Trophoblast cell (in vitro differentiated cells and primary cell): ENCODE measurements at regions not wholly inside any gene's neighbourhood (a gene's known extent, or its start where the extent isn't known, plus 50 kb on each side); places are given as distances from the start of the nearest gene placed in this dataset.

Experiments used
- DNase-seq, 2 donors: peaks; one replicate each; pipeline ENCODE4 v3.0.0-alpha.2; 2016
- H2AFZ ChIP-seq: 2 replicates; pipeline ENCODE4 v1.6.1; 2013; ENCODE audit warnings: low read length, moderate library complexity, mild to moderate bottlenecking; ENCODE audit not compliant: insufficient read depth, poor library complexity
- H2AK5ac ChIP-seq: 2 replicates; pipeline ENCODE4 v1.6.1; 2013; ENCODE audit warnings: mild to moderate bottlenecking, low read length
- H2BK120ac ChIP-seq: 2 replicates; pipeline ENCODE4 v1.6.1; 2013; ENCODE audit warnings: low read length, mild to moderate bottlenecking, moderate library complexity; ENCODE audit not compliant: insufficient read depth, poor library complexity
- H2BK12ac ChIP-seq: 2 replicates; pipeline ENCODE4 v1.6.1; 2013; ENCODE audit warnings: mild to moderate bottlenecking, low read length, moderate library complexity
- H2BK5ac ChIP-seq: 2 replicates; pipeline ENCODE4 v1.6.1; 2013; ENCODE audit warnings: low read length, low read depth, moderate library complexity, mild to moderate bottlenecking; ENCODE audit not compliant: poor library complexity
- H3K14ac ChIP-seq: 2 replicates; pipeline ENCODE4 v1.6.1; 2013; ENCODE audit warnings: mild to moderate bottlenecking, low read length
- H3K18ac ChIP-seq: 2 replicates; pipeline ENCODE4 v1.6.1; 2013; ENCODE audit warnings: mild to moderate bottlenecking, low read length
- H3K23ac ChIP-seq: 2 replicates; pipeline ENCODE4 v1.6.1; 2013; ENCODE audit warnings: low read length
- H3K27ac ChIP-seq: 2 replicates; pipeline ENCODE4 v1.5.1; 2013; ENCODE audit warnings: low read depth, mild to moderate bottlenecking, inconsistent platforms, low read length, moderate library complexity
- H3K27me3 ChIP-seq: 2 replicates; pipeline ENCODE4 v1.6.1; 2013; ENCODE audit warnings: inconsistent platforms, mild to moderate bottlenecking, low read length, moderate library complexity; ENCODE audit not compliant: insufficient read depth
- H3K36me3 ChIP-seq, 2 experiments: 1 replicate in 1 of 2; 2 replicates in 1 of 2; pipeline ENCODE4 v1.6.1; 2013; ENCODE audit warnings: low read length in 2 of 2, mild to moderate bottlenecking in 2 of 2, moderate library complexity in 1 of 2; ENCODE audit not compliant: insufficient read depth in 2 of 2, control insufficient read depth in 1 of 2
- H3K4ac ChIP-seq: 2 replicates; pipeline ENCODE4 v1.6.1; 2013; ENCODE audit warnings: low read depth, mild to moderate bottlenecking, low read length, moderate library complexity
- H3K4me1 ChIP-seq, 2 experiments: 1 replicate in 1 of 2; 2 replicates in 1 of 2; pipeline ENCODE4 v1.6.1; 2013; ENCODE audit warnings: low read length in 2 of 2, mild to moderate bottlenecking in 2 of 2, moderate library complexity in 1 of 2; ENCODE audit not compliant: insufficient read depth in 2 of 2, control insufficient read depth in 1 of 2
- H3K4me2 ChIP-seq: 2 replicates; pipeline ENCODE4 v1.6.1; 2013; ENCODE audit warnings: inconsistent platforms, mild to moderate bottlenecking, low read length, moderate library complexity
- H3K4me3 ChIP-seq: 2 replicates; pipeline ENCODE4 v1.5.1; 2013; ENCODE audit warnings: mild to moderate bottlenecking, low read depth, low read length, inconsistent platforms
- H3K79me1 ChIP-seq: one replicate; pipeline ENCODE4 v1.6.1; 2013; ENCODE audit warnings: low read length
- H3K79me2 ChIP-seq: 2 replicates; pipeline ENCODE4 v1.6.1; 2013; ENCODE audit warnings: low read length, mild to moderate bottlenecking; ENCODE audit not compliant: control insufficient read depth, insufficient read depth, poor library complexity
- H3K9ac ChIP-seq: 2 replicates; pipeline ENCODE4 v1.6.1; 2013; ENCODE audit warnings: mild to moderate bottlenecking, low read length
- H3K9me3 ChIP-seq: 2 replicates; pipeline ENCODE4 v1.6.1; 2013; ENCODE audit warnings: low read depth, mild to moderate bottlenecking, control low read depth, inconsistent platforms, low read length; ENCODE audit not compliant: insufficient read depth
- H4K12ac ChIP-seq: 2 replicates; pipeline ENCODE4 v1.6.1; 2013; ENCODE audit warnings: low read depth, mild to moderate bottlenecking, low read length, moderate library complexity
- H4K8ac ChIP-seq: 2 replicates; pipeline ENCODE4 v1.6.1; 2013; ENCODE audit warnings: low read depth, mild to moderate bottlenecking, low read length, moderate library complexity
- H4K91ac ChIP-seq: one replicate; pipeline ENCODE4 v1.6.1; 2013; ENCODE audit warnings: low read depth, mild to moderate bottlenecking, low read length, moderate library complexity
- WGBS: extraction: QIAGEN DNeasy Blood & Tissue Kit; methylation state at CpG from one replicate; pipeline ENCODE4 v1.1.7; 2013; ENCODE audit warnings: missing lambda C conversion rate; ENCODE audit not compliant: insufficient read length, insufficient coverage; ENCODE audit errors: extremely low coverage; 5-methylcytosine and 5-hydroxymethylcytosine counted together

DNA sequence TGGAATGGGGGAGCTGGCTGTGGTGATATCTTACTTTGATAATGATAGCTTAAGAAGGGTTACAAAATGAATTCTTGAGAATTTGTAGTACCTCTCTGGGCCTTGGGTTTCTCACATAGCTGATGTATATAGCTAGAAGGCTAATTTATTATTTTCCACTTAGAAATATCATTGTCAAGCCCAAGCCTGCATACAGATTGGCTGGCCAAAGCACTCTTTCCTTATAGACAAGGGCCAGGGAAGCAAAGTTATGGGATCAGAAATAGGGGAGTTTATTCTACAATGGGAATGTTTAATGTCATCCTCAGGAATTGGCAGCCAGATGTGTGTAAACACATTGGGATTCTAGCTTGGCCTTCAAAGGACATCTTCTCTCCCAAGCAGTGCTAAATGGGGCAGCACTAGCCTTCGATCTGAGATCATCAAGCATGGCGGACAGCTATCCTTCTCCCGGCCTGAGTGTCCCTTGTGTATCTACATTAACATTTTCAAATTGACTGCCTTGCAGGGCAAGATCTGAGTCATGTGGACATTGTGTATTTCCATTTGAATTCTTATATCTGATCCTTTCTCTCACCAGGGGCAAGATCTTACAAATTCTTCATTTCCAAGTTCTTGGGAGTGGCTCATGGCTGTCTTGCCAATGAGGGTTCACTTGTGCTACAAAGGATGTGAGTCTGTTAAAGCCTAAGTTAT is 457.2 kb downstream of the ARHGEF28 start:
- H4K12ac ChIP-seq = no peak overlapping the region
- H3K9ac ChIP-seq = no peak overlapping the region
- no peak overlapping the region for H3K23ac ChIP-seq
- H2BK120ac ChIP-seq = peak overlapping the region; percentile 62
- H4K91ac ChIP-seq = peak overlapping the region; percentile 92
- peaks cover 18 to 25% of the 10 kb centered on the region in 2 experiments for H3K4me1 ChIP-seq
- no peak overlapping the region for H3K4me3 ChIP-seq
- no peaks in the 10 kb centered on the region for H3K36me3 ChIP-seq
- H3K4me2 ChIP-seq = no peak overlapping the region
- peaks cover 45% of the 10 kb centered on the region for H3K79me1 ChIP-seq
- H2BK12ac ChIP-seq = peak overlapping the region; percentile 100
- peaks cover 3% of the 10 kb centered on the region for H3K79me2 ChIP-seq
- no peak overlapping the region for H3K27ac ChIP-seq
- peak overlapping the region; percentile 96 for H3K18ac ChIP-seq
- H3K4ac ChIP-seq = peak overlapping the region; percentile 56
- H3K27me3 ChIP-seq = no peaks in the 10 kb centered on the region
- no peak overlapping the region for H4K8ac ChIP-seq
- H3K9me3 ChIP-seq = no peaks in the 10 kb centered on the region
- peak overlapping the region; percentile 67 for H3K14ac ChIP-seq
- no peak overlapping the region for H2AFZ ChIP-seq
- H2BK5ac ChIP-seq = peak overlapping the region; percentile 44
- no peak for DNase-seq
- peak overlapping the region; percentile 40 for H2AK5ac ChIP-seq
- WGBS = no CpG with 5 or more reads among the region's 3 CpGs

DNA sequence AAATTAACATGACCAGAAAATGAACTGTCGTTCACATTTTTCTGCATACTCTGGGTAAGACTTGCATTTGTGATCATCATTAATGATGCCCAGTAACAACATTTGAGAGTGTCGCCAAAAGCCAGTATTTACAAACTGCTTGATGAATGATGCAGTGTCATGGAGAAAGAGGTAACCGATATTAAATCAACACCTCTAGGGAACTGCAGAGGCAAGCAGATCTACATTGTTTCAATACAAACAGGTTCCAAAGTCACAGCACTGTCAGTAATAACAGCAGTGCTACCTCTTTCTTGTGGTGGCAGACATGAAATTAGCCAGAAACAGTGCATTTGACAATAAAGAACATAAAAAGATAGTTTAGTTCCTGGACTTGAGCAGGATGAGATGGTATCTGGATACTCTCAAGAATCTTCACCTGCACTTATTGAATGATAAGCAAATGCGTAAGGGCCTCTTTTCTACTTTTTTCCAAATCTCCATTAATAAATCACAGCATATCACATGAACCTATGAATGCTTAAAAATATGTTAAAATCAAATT is 456.6 kb downstream of the ARHGEF28 start:
- Histone ChIP-seq H3K4ac (no peak overlapping the region), H2BK120ac (no peak overlapping the region), H3K4me2 (no peak overlapping the region), H3K14ac (no peak overlapping the region), H3K79me1 (peaks cover 45% of the 10 kb centered on the region), H3K27ac (no peak overlapping the region), H2BK12ac (no peak overlapping the region), H3K23ac (no peak overlapping the region), H3K79me2 (peaks cover 3% of the 10 kb centered on the region), H4K12ac (no peak overlapping the region), H2AK5ac (no peak overlapping the region), H3K4me1 (peaks cover 18 to 25% of the 10 kb centered on the region in 2 experiments), H4K91ac (no peak overlapping the region), H3K4me3 (no peak overlapping the region), H3K9ac (no peak overlapping the region), H4K8ac (no peak overlapping the region), H2AFZ (no peak overlapping the region), H3K27me3 (no peaks in the 10 kb centered on the region), H2BK5ac (no peak overlapping the region), H3K18ac (no peak overlapping the region), H3K9me3 (no peaks in the 10 kb centered on the region), H3K36me3 (no peaks in the 10 kb centered on the region)
- no peak for DNase-seq
- WGBS = no CpG with 5 or more reads among the region's 4 CpGs

DNA sequence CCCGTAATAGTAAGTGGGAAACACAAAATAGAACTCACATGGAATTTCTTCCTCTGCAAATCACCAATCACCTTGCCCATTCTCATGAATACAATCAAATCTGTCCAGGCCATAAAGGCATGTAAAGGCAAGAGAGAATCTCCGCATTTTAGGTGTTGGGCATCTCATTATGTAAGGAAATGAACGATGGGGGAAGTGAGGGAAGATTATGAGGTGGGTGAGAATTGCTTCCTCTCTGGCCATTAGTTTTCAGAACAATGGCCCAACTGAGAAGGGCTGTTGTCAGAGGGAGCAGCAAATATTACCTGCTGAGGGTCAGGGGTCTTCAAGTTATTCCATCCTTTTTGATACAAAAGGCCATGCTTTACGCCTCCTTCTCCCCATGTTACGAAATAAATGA is 455.1 kb downstream of the ARHGEF28 start:
- Histone ChIP-seq H4K91ac (peak overlapping the region; percentile 15), H3K4ac (no peak overlapping the region), H3K27me3 (no peaks in the 10 kb centered on the region), H3K79me2 (peaks cover 3% of the 10 kb centered on the region), H4K8ac (no peak overlapping the region), H2AFZ (no peak overlapping the region), H3K27ac (no peak overlapping the region), H3K4me1 (peaks cover 11 to 21% of the 10 kb centered on the region in 2 experiments), H2BK12ac (no peak overlapping the region), H3K23ac (no peak overlapping the region), H3K4me2 (no peak overlapping the region), H3K9ac (no peak overlapping the region), H3K36me3 (no peaks in the 10 kb centered on the region), H3K14ac (no peak overlapping the region), H4K12ac (no peak overlapping the region), H2BK5ac (no peak overlapping the region), H2BK120ac (no peak overlapping the region), H3K9me3 (no peaks in the 10 kb centered on the region), H2AK5ac (no peak overlapping the region), H3K79me1 (peaks cover 34% of the 10 kb centered on the region), H3K18ac (no peak overlapping the region), H3K4me3 (no peak overlapping the region)
- no peak for DNase-seq
- WGBS = no CpG with 5 or more reads among the region's 5 CpGs

DNA sequence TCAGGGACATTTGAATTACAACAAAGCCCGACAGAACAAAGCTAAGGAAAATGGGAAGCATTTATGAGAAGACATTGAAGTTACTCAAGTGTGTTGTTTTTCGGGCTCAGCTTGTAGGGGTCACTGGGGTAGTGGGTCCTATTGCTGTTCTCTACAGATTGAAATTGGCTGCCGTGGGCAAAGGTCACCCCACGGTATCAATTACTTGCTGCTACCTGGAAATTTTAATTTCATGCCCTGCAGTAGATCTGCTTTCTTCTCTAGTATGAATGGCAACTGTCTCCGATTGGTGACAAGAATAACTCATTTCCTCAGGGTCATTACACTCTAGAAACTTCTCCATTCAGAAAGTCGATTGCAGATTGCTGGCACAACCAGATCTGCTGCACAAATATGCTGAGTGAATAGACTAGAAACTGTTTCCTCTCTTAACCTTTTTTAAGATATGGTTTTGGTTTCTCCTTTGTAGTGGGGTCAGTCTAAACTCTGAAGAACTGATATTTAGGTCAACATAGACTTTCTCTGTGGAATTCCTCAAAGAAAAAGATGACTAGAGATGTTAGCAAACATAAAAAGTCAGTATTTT is 454.1 kb downstream of the ARHGEF28 start:
- H3K4ac ChIP-seq = no peak overlapping the region
- no peak overlapping the region for H2AFZ ChIP-seq
- no peak overlapping the region for H4K91ac ChIP-seq
- H3K23ac ChIP-seq = no peak overlapping the region
- H3K4me2 ChIP-seq = no peak overlapping the region
- H3K9me3 ChIP-seq = no peaks in the 10 kb centered on the region
- no peak overlapping the region for H4K12ac ChIP-seq
- H3K4me3 ChIP-seq = no peak overlapping the region
- no peak overlapping the region for H3K27ac ChIP-seq
- peaks cover 5 to 19% of the 10 kb centered on the region in 2 experiments for H3K4me1 ChIP-seq
- no peak overlapping the region for H3K18ac ChIP-seq
- peak overlapping the region; percentile 75 for H2BK120ac ChIP-seq
- no peak overlapping the region for H3K14ac ChIP-seq
- no peak overlapping the region for H3K9ac ChIP-seq
- no peak for DNase-seq
- H3K27me3 ChIP-seq = no peaks in the 10 kb centered on the region
- WGBS = no CpG with 5 or more reads among the region's 6 CpGs
- H2BK12ac ChIP-seq = peak overlapping the region; percentile 77
- H2AK5ac ChIP-seq = no peak overlapping the region
- H2BK5ac ChIP-seq = no peak overlapping the region
- peaks cover 29% of the 10 kb centered on the region for H3K79me1 ChIP-seq
- H3K36me3 ChIP-seq = no peaks in the 10 kb centered on the region
- no peaks in the 10 kb centered on the region for H3K79me2 ChIP-seq
- no peak overlapping the region for H4K8ac ChIP-seq
